Mucosa of gallbladder (tissue), 1 donor: ENCODE measurements at regions not wholly inside any gene's neighbourhood (a gene's known extent, or its start where the extent isn't known, plus 50 kb on each side); places are given as distances from the start of the nearest gene placed in this dataset.

ENCODE experiments used
- DNase-seq: peaks from one replicate; pipeline ENCODE4 v3.0.0-alpha.2; 2020; ENCODE audit warnings: low spot score
- donor health status: DM: no; HTN: no; CAD: no.

GRCh38 chr17:59451706-59452105 is 113.7 kb upstream of the DHX40 start:
- no peak for DNase-seq

- no peak for DNase-seq
Observed at GRCh38 chr17:59454633-59455105, 110.7 kb upstream of the DHX40 start.

GRCh38 chr17:59456428-59456827 is 109.0 kb upstream of the DHX40 start:
- DNase-seq: no peak

- no peak for DNase-seq
Observed at GRCh38 chr17:59456923-59457615, 108.3 kb upstream of the DHX40 start.

GRCh38 chr17:59462385-59462784 is 103.0 kb upstream of the DHX40 start:
- no peak for DNase-seq

GRCh38 chr17:59464246-59464645 is 101.2 kb upstream of the DHX40 start:
- no peak for DNase-seq

GRCh38 chr17:59465949-59466307 is 99.5 kb upstream of the DHX40 start:
- no peak for DNase-seq

- no peak for DNase-seq
Observed at GRCh38 chr17:59466946-59467801, 98.2 kb upstream of the DHX40 start.

- DNase-seq: no peak
Observed at GRCh38 chr17:59469786-59470485, 95.5 kb upstream of the DHX40 start.

- no peak for DNase-seq
Observed at GRCh38 chr17:59470624-59471297, 94.6 kb upstream of the DHX40 start.

- DNase-seq: no peak
Observed at GRCh38 chr17:59476413-59476812, 89.0 kb upstream of the DHX40 start.

- no peak for DNase-seq
Observed at GRCh38 chr17:59479141-59479540, 86.3 kb upstream of the DHX40 start.

GRCh38 chr17:59483860-59484259 is 81.5 kb upstream of the DHX40 start:
- no peak for DNase-seq

- no peak for DNase-seq
Observed at GRCh38 chr17:59485015-59485414, 80.4 kb upstream of the DHX40 start.

- DNase-seq: no peak
Observed at GRCh38 chr17:59485946-59486345, 79.5 kb upstream of the DHX40 start.

GRCh38 chr17:59487161-59487873 is 78.1 kb upstream of the DHX40 start:
- no peak for DNase-seq

GRCh38 chr17:59488805-59489204 is 76.6 kb upstream of the DHX40 start:
- DNase-seq: no peak

GRCh38 chr17:59490216-59490615 is 75.2 kb upstream of the DHX40 start:
- DNase-seq: no peak

GRCh38 chr17:59491353-59492090 is 73.9 kb upstream of the DHX40 start:
- DNase-seq: no peak

- DNase-seq: no peak
Observed at GRCh38 chr17:59492091-59492451, 73.3 kb upstream of the DHX40 start.

- DNase-seq: no peak
Observed at GRCh38 chr17:59493867-59494266, 71.5 kb upstream of the DHX40 start.
